ENCODE measurements at regions not wholly inside any gene's neighbourhood (a gene's known extent, or its start where the extent isn't known, plus 50 kb on each side); places are given as distances from the start of the nearest gene placed in this dataset.

GRCh38 chr9:79889369-79889768, 317.6 kb downstream of the TLE4 start:
- CTCF ChIA-PET: no interaction called here
- no peaks in the 10 kb centered on the region for H3K9me3 ChIP-seq (ENCODE audit: control insufficient read depth, insufficient read depth, low read depth, low read length)
- no peaks in the 10 kb centered on the region for H3K36me3 ChIP-seq (ENCODE audit: control insufficient read depth, insufficient read depth, low read length)
- TF ChIP-seq POLR2AphosphoS5 (IDR thresholded peaks at IDR 0.05; ENCODE audit: low read depth, low read length): no peak
- no peak for TF ChIP-seq CTCF (IDR thresholded peaks at IDR 0.05)
- no peak for TF ChIP-seq TCF7L2 (IDR thresholded peaks at IDR 0.05; ENCODE audit: low read depth, low read length)
- TF ChIP-seq REST (IDR thresholded peaks at IDR 0.05; ENCODE audit: insufficient read depth in 1 of 2, low read depth in 2 of 2, low read length in 1 of 2): no peak
- no peak for TF ChIP-seq SIN3A (IDR thresholded peaks at IDR 0.05; ENCODE audit: borderline replicate concordance, insufficient read depth, low read depth, low read length)
- in situ Hi-C loops (cut with HindIII; ENCODE audit: low pct_unique_long_range_greater_than_20kb, low sequenced_read_pairs) (no loop called here), intact Hi-C loops (cut with micrococcal nuclease; ENCODE audit: unreplicated experiment) (no loop called here)
- ATAC-seq: no peak
- POLR2A ChIA-PET: no interaction called here
- no peaks in the 10 kb centered on the region for H3K4me1 ChIP-seq (ENCODE audit: control insufficient read depth, insufficient read depth, low read length)
- no TSS peak for BruUV-seq (replicated peaks)
- no peak for DNase-seq (ENCODE audit: low read depth, low spot score)
- no peak overlapping the region for H3K27ac ChIP-seq (ENCODE audit: low read length)
- no peaks in the 10 kb centered on the region for H3K27me3 ChIP-seq (ENCODE audit: control insufficient read depth, insufficient read depth, low read length)
- H3K4me3 ChIP-seq (ENCODE audit: low read depth in 2 of 2, low read length in 2 of 2): no peak overlapping the region

GRCh38 chr9:79885093-79885857, 313.5 kb downstream of the TLE4 start:
- Histone ChIP-seq H3K27me3 (ENCODE audit: control insufficient read depth, insufficient read depth, low read length) (no peaks in the 10 kb centered on the region), H3K36me3 (ENCODE audit: control insufficient read depth, insufficient read depth, low read length) (no peaks in the 10 kb centered on the region), H3K4me1 (ENCODE audit: control insufficient read depth, insufficient read depth, low read length) (no peaks in the 10 kb centered on the region), H3K4me3 (ENCODE audit: low read depth in 2 of 2, low read length in 2 of 2) (no peak overlapping the region), H3K27ac (ENCODE audit: low read length) (no peak overlapping the region), H3K9me3 (ENCODE audit: control insufficient read depth, insufficient read depth, low read depth, low read length) (no peaks in the 10 kb centered on the region)
- DNase-seq (ENCODE audit: low read depth, low spot score) (no peak), ATAC-seq (no peak)
- in situ Hi-C loops (cut with HindIII; ENCODE audit: low pct_unique_long_range_greater_than_20kb, low sequenced_read_pairs) (no loop called here), intact Hi-C loops (cut with micrococcal nuclease; ENCODE audit: unreplicated experiment) (no loop called here)
- no TSS peak for BruUV-seq (replicated peaks)
- ChIA-PET POLR2A (no interaction called here), CTCF (no interaction called here)
- TF ChIP-seq CTCF (IDR thresholded peaks at IDR 0.05): no peak
- TF ChIP-seq REST (IDR thresholded peaks at IDR 0.05; ENCODE audit: insufficient read depth in 1 of 2, low read depth in 2 of 2, low read length in 1 of 2): no peak
- TF ChIP-seq SIN3A (IDR thresholded peaks at IDR 0.05; ENCODE audit: borderline replicate concordance, insufficient read depth, low read depth, low read length): no peak
- TF ChIP-seq TCF7L2 (IDR thresholded peaks at IDR 0.05; ENCODE audit: low read depth, low read length): no peak
- no peak for TF ChIP-seq POLR2AphosphoS5 (IDR thresholded peaks at IDR 0.05; ENCODE audit: low read depth, low read length)

Measured in Panc1 (cell line).